Stimulated activated CD4-positive, alpha-beta T cell treated with anti-CD3 and anti-CD28 coated beads, Interleukin-4, amount 100 ng/mL, for 4 hours (primary cell): ENCODE measurements at regions not wholly inside any gene's neighbourhood (a gene's known extent, or its start where the extent isn't known, plus 50 kb on each side); places are given as distances from the start of the nearest gene placed in this dataset.
"Not testable (repeated sequence)": the region's sequence is repeated elsewhere in the genome, so short reads cannot be mapped to it uniquely, and the experiment has no call there.

ENCODE experiments used
- DNase-seq, 2 experiments: peaks; one replicate each; pipeline ENCODE4 v3.0.0-alpha.2; 2020

- no peak for DNase-seq
These were observed 317.6 kb downstream of the BCOR start for GRCh38 chrX:39779952-39780783.

DNA sequence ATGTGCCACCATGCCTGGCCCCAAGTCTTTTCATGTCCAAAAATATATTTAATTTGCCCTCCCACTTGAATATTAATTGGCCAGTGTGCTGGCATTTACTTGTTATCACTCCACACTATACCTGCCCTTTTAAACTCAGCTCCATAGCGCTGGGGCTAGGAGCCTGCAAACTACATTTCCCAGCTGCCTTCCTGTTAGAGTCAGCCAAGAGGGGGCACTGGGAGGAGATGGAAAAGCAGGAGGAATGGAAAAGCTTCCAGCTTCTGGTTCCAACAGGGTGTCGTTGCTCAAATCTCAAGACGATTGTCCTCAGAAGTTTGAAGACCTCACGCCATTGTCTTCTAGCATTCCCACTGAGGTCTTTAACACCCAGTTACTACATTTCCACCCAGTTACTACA lies 315.5 kb downstream of the BCOR start:
- no peak for DNase-seq

DNA sequence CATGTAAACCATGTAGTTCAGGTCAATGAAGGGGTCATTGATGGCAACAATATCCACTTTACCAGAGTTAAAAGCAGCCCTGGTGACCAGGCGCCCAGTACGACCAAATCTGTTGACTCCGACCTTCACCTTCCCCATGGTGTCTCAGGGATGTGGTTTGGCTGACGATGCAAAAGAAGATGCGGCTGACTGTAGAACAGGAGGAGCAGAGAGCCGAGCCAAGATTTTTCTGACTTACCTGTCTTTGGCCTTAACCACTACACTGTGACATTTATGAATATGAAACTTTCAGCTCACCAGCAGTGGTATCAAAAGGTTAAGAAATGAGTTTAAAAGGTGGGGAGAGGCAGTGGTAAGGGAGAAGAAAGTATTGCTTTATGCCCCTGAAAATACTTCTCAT lies 309.8 kb downstream of the BCOR start:
- no peak for DNase-seq

DNA sequence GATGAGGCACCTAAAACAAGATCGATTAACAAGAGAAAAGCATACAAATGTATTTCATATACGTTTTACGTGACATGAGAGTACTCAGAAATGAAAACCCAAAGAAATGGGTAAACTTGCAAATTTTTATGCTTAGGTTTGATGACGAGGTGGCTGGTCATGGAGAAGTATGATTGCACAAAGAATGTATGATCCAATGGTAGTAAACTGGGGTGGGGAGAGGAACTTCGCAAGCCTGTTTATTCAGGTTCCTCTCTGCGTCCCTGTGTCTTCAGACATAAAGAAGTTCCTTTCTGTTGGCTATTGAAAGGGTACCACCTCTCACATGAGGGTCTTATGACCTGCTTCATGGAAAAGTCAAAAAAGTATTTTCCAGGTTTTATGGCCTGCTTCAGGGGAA lies 309.2 kb downstream of the BCOR start:
- no peak for DNase-seq

DNA sequence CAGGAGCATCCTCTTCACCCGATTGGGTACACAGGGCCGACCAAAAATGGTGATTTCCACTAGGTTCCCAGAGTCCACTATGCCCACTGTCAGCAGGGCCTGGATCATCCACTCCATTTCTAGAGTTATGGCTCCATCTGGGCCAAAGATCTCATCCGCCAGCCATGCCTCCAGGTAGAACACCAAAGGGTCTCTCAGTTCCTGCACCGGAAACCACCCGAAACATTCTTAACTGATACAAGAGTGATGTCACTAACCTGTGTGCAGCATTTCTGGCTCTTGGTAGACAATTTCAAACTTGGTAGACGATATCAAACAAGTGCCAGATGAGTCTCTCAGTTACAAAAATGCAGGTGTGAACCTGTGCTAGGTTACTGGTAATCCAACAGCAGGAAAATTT lies 306.1 kb downstream of the BCOR start:
- no peak for DNase-seq

- DNase-seq = no peak
These were observed 302.2 kb downstream of the BCOR start for GRCh38 chrX:39795605-39796004.

- no peak for DNase-seq
These were observed 300.9 kb downstream of the BCOR start for GRCh38 chrX:39796856-39797255.

DNA sequence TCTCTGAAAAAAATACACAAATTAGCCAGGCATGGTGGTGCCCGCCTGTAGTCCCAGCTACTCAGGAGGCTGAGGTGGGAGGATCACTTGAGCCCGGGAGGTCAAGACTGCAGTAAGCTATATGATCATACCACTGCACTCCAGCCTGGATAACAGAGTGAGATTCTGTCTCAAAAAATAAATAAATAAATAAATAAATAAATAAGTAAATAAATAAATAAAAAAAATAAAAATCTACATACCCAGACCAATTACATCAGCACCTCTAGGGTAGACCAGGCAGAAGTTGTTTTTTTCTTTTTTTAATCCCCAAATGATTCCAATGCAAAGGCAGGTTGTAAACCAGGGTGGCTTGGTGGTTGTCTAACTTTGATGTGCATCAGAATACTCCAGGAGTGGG lies 299.3 kb downstream of the BCOR start:
- DNase-seq = not testable (repeated sequence)

DNA sequence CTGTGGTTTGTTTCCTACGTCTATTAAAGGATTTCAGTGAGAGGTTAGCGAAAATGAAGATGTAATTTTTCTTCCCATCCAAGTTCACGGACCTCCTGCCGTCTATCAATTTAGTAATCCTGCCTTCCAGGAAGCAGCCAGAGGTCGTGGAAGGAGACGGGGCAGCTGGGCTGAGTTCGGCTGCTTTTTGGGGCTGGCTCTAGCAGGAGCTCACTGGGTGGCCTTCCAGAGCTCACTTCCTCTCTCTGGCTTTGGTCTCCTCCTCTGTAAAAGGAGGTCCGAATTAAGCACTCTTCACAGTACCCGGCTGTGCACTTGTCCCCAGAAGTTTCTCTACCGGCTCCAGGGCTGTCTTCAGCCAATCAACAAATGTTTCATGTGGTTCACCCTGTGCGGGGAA lies 295.4 kb downstream of the BCOR start:
- DNase-seq = no peak

DNA sequence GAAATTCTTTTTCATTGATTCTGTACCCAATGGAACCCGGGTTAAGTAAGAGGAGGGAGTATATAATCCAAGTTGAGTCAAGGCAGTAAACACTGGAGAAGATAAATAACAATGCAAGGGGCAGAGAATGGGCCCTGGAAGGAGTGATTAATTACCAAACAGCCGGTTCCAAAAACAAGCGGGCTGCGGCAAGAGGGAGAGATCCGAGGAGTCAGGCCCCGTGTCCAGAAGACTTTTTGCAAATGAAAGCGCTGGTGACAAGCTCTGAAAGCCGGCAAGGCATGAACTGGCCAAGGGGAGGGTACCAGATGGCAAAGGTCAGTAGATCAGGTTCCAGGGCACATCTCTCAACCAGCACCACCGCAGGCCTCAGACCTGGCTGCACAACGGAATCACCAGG lies 294.9 kb downstream of the BCOR start:
- DNase-seq = no peak

DNA sequence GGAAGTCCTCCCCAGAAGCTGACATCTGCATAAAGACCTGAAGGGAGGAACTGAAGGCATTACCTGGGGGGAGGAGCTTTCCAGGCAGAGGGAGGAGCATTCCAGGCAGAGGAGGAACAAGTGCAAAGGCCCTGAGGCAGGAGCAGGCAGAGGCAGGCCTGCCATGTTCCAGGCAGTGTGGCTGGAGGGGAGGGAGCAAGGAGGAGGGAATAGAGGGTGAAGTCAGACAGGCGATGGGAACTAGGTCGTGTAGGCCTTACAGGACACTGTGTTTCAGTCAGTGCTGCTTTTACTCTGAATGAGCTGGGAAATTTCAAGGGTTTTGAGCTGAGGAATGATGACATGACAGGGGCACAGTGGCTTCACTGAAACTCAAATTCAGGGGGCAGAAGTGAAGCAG lies 292.7 kb downstream of the BCOR start:
- no peak for DNase-seq

- DNase-seq = no peak
These were observed 291.9 kb downstream of the BCOR start for GRCh38 chrX:39805825-39806224.

- no peak for DNase-seq
These were observed 289.3 kb downstream of the BCOR start for GRCh38 chrX:39808471-39808917.

DNA sequence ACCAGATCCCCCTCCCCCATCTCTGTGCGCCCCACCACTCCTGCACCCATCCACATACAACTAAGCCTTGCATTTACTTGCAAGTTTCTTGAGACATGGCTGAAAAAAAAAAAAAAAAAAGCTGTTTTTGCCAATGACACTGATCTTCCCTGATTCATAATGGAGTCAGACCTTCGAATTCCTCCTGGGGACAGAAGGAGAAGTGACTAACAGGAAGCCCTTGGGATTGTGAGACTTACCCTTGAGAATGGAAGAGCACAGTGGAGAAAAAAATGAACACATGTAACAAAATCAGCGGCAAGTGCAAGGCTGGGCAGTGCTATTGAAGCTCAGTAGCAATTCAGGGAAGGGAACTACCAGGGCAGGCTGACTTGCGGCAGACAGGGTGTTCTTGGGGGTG lies 288.4 kb downstream of the BCOR start:
- no peak for DNase-seq

- no peak for DNase-seq
These were observed 286.9 kb downstream of the BCOR start for GRCh38 chrX:39810901-39811300.

DNA sequence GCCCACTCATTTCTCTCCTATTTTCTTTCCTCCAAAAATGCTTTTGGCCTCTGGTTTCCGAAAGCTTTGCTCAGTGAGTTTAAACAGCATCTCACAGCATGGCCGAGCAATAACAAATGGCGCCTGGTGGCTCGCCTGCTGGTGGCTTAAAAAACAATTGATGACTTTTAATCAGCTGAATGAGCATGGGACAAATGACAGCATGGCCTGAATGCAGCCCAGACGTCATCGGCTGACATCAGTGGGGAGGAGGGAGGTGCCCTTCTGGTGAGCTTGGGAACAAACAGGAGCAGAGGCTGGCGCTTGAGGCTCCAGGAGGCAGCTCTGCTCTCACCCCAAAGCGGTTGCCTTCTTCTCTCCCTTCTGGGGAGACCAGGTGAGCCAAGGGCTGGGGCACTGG lies 286.4 kb downstream of the BCOR start:
- no peak for DNase-seq

- DNase-seq = no peak
These were observed 284.0 kb downstream of the BCOR start for GRCh38 chrX:39813631-39814277.

DNA sequence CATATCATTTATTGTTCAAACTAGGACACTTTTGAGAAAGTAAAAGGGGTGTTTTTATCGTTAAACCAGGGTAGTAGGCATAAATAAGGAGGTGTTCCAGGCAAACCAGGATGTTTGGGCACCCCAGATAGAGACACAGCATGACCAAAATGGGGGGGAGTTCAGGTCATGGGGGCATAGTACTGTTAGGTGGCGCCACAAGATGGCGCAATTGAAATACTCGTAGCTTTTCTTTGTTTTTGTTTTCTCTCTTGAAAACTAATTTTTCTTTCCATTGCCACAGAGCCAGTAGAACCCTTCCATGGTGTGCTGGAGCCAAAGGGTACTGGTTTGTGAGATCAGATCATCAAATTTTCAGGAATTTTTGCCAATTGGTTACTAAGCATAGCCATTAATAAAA lies 283.4 kb downstream of the BCOR start:
- DNase-seq = peak in 1 of 2 experiments; percentile 18

- no peak for DNase-seq
These were observed 282.1 kb downstream of the BCOR start for GRCh38 chrX:39815631-39816030.

DNA sequence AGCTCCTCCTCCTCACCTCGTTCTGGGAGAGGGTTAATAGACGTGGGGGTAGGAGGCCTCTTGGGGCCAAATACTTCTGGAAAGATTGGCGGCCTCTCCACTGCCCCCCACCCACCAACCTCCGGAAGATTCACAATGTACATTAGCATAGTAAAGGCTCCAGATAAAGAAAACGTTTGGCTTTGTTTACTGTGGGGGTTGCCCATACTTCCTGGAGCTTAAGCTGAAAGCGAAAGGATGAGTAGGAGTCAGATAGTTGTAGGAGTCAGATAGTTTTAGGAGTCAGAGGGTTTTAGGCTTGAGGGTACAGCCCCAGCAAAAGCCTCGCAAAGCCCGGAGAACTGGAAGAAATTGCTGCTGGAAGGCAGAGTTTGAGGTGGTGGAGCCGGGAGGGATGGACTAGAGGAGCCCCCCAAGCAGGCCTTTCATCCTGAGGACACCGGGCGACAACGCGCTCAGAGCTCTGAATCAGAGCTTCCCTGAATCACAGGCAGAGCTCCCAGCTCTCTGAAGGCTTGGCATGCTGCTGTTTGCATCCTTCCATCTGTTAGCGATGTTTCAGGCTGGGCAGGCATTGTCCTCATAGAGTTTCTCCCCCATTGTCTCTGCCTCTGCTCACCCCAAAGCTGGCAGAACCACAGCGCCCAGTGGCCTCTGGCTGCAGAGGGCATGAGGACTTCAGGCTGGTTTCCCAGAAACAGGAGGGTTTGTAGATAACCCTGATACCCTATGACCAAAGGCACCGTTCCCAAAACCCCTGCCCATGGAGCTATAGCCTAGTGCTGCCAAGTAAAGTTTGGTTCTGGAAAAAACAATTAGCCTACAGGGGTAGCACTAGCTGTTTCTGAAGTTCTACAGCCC lies 280.7 kb downstream of the BCOR start:
- DNase-seq = no peak

DNA sequence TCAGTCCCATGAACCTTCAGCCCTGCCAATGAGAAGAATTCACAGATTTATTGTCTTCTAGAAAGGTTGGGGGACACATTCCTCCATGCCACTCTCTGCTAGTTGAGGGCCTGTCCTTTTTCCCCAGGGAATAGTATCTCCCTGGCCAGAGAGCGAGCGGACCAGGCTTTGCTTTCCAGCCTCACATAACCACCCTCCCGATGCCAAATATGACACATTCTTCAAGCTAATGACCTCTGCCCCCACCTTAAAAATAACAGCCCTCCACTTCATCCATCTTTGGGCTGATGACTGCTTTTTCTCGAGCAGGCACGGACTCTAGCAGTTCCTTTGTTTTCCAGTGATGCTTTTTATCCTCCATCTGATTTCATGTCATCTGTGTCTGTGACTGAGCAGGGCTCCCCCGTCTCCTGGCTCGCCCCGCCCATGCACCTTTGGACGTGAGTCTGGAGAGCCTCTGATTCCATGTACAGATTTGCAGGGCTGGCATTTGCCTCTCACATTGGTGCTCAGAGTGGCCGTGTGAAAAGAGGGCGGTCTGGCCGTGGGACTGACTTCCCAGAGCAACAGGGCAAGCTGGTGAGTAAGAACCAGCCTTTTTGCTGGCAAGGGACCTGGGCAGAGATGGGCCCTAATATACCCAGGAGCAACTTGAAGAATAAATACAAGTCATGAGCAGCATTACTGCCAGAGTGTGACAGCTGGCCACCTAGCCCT lies 279.8 kb downstream of the BCOR start:
- DNase-seq = no peak

- DNase-seq = no peak
These were observed 279.0 kb downstream of the BCOR start for GRCh38 chrX:39818750-39819149.
